ENCODE measurements at regions not wholly inside any gene's neighbourhood (a gene's known extent, or its start where the extent isn't known, plus 50 kb on each side); places are given as distances from the start of the nearest gene placed in this dataset.

DNA sequence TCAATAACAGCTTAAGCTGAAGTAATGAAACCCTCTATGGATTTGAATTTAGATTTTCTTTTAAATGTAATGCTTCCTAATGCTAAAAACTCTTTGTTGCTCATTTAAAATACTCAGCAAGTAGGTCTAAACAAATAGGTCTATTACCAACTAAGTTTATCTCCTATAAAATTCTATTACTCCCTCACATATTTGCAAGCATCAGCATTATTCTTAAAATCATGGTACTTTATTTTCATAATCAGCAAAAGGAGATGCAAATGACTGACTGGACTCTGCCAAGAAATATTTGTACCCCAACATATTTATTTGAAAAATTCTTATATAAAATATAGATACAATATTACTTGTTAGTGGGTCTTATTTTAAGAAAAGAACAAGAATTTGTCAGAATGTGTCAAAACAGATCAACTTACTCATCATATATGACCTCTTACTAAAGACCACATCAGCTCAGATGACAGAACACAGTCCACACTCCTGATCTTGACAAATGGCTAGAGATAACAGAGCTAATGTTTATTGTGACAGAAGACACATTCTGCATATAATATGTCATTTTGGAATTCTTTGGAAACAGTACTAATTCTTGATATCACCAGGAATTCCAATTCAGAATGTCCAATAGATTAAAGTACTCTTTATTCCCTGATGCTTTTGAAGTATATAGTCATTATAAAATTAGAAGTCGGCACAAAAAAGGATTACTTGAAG is 704.6 kb upstream of the PCDH9 start:
- TF ChIP-seq, protein P1, sequence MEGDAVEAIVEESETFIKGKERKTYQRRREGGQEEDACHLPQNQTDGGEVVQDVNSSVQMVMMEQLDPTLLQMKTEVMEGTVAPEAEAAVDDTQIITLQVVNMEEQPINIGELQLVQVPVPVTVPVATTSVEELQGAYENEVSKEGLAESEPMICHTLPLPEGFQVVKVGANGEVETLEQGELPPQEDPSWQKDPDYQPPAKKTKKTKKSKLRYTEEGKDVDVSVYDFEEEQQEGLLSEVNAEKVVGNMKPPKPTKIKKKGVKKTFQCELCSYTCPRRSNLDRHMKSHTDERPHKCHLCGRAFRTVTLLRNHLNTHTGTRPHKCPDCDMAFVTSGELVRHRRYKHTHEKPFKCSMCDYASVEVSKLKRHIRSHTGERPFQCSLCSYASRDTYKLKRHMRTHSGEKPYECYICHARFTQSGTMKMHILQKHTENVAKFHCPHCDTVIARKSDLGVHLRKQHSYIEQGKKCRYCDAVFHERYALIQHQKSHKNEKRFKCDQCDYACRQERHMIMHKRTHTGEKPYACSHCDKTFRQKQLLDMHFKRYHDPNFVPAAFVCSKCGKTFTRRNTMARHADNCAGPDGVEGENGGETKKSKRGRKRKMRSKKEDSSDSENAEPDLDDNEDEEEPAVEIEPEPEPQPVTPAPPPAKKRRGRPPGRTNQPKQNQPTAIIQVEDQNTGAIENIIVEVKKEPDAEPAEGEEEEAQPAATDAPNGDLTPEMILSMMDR (IDR thresholded peaks at IDR 0.05; ENCODE audit: insufficient read depth, low read length, poor library complexity, severe bottlenecking) = no peak
- no peak for TF ChIP-seq EZH2phosphoT487 (conservative IDR thresholded peaks at IDR 0.05; ENCODE audit: low read length)
